ENCODE measurements at regions not wholly inside any gene's neighbourhood (a gene's known extent, or its start where the extent isn't known, plus 50 kb on each side); places are given as distances from the start of the nearest gene placed in this dataset.

GRCh38 chr17:68679882-68680281 is 78.7 kb upstream of the FAM20A start:
- Histone ChIP-seq H3K27me3 (ENCODE audit: insufficient read depth, poor library complexity, severe bottlenecking) (peaks cover 3% of the 10 kb centered on the region), H3K27ac (replicated peaks) (no peak overlapping the region), H3K4me3 (replicated peaks; ENCODE audit: insufficient read depth, low read length) (no peak overlapping the region)
- DNase-seq (ENCODE audit: low read depth in 1 of 2, low spot score in 1 of 2) = no peak
- TF ChIP-seq POLR2AphosphoS5 (IDR thresholded peaks at IDR 0.05; ENCODE audit: low read depth) = no peak
- no peak for TF ChIP-seq GABPA (IDR thresholded peaks at IDR 0.05; ENCODE audit: low read depth)
- no peak for TF ChIP-seq REST (IDR thresholded peaks at IDR 0.05; ENCODE audit: insufficient replicate concordance, low read depth)
- no peak for TF ChIP-seq CTCF (IDR thresholded peaks at IDR 0.05; ENCODE audit: insufficient read depth, low read length)
- TF ChIP-seq SPI1 (IDR thresholded peaks at IDR 0.05; ENCODE audit: borderline replicate concordance, low read depth) = no peak

- H3K4me3 ChIP-seq (replicated peaks; ENCODE audit: insufficient read depth, low read length) = no peak overlapping the region
- TF ChIP-seq GABPA (IDR thresholded peaks at IDR 0.05; ENCODE audit: low read depth) (no peak), POLR2AphosphoS5 (IDR thresholded peaks at IDR 0.05; ENCODE audit: low read depth) (no peak), REST (IDR thresholded peaks at IDR 0.05; ENCODE audit: insufficient replicate concordance, low read depth) (no peak), CTCF (IDR thresholded peaks at IDR 0.05; ENCODE audit: insufficient read depth, low read length) (no peak), SPI1 (IDR thresholded peaks at IDR 0.05; ENCODE audit: borderline replicate concordance, low read depth) (no peak)
- H3K27me3 ChIP-seq (ENCODE audit: insufficient read depth, poor library complexity, severe bottlenecking) = peaks cover 3% of the 10 kb centered on the region
- no peak overlapping the region for H3K27ac ChIP-seq (replicated peaks)
- no peak for DNase-seq (ENCODE audit: low read depth in 1 of 2, low spot score in 1 of 2)
Observed at GRCh38 chr17:68676856-68677255, 75.7 kb upstream of the FAM20A start.

- no peak for DNase-seq (ENCODE audit: low read depth in 1 of 2, low spot score in 1 of 2)
- Histone ChIP-seq H3K27ac (replicated peaks) (no peak overlapping the region), H3K27me3 (ENCODE audit: insufficient read depth, poor library complexity, severe bottlenecking) (peaks cover 3% of the 10 kb centered on the region), H3K4me3 (replicated peaks; ENCODE audit: insufficient read depth, low read length) (no peak overlapping the region)
- no peak for TF ChIP-seq CTCF (IDR thresholded peaks at IDR 0.05; ENCODE audit: insufficient read depth, low read length)
- TF ChIP-seq GABPA (IDR thresholded peaks at IDR 0.05; ENCODE audit: low read depth) = no peak
- TF ChIP-seq SPI1 (IDR thresholded peaks at IDR 0.05; ENCODE audit: borderline replicate concordance, low read depth) = no peak
- TF ChIP-seq REST (IDR thresholded peaks at IDR 0.05; ENCODE audit: insufficient replicate concordance, low read depth) = no peak
- no peak for TF ChIP-seq POLR2AphosphoS5 (IDR thresholded peaks at IDR 0.05; ENCODE audit: low read depth)
Observed at GRCh38 chr17:68675723-68676122, 74.6 kb upstream of the FAM20A start.

Measured in HL-60 (cell line).